ENCODE measurements at regions not wholly inside any gene's neighbourhood (a gene's known extent, or its start where the extent isn't known, plus 50 kb on each side); places are given as distances from the start of the nearest gene placed in this dataset.

DNA sequence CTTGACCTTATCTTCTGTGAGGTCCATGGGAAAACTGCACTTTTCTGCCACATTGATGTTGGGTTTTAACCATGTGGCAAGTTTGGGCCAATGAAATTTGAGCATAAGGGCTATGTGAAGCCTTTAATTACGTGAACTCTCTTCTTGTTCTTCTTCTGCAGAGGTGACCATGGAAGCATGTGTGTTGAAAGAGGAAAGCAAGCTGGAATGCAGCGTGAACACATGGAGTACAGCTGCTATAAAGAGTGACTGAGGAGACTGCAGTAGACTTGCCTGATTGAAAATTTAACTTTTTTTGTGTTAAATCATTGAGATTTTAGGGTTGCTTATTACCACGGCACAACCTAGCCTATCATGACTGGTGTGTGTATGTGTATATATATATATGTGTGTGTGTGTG lies 347.3 kb downstream of the ZIC1 start:
- no peak for DNase-seq (ENCODE audit: low read depth in 2 of 2)

DNA sequence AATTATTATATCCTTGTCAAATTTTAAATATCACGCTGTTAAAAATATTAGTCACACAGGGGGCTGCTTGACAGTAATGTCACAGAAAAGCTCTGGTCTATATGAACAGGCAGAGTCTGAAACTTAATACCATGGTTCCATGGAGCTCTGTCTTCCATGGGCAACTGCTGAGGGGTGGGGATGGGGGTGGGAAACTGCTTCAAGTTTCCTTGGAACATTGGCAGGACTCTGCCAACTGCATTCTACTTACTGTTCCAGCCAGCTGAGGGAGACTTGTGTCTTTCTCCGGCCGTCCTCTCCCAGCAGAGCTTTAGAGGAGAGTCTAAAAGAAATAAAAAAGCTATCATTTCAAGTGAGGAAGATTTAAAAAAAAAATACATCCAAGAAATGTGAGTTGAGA lies 348.7 kb downstream of the ZIC1 start:
- no peak for DNase-seq (ENCODE audit: low read depth in 2 of 2)

DNA sequence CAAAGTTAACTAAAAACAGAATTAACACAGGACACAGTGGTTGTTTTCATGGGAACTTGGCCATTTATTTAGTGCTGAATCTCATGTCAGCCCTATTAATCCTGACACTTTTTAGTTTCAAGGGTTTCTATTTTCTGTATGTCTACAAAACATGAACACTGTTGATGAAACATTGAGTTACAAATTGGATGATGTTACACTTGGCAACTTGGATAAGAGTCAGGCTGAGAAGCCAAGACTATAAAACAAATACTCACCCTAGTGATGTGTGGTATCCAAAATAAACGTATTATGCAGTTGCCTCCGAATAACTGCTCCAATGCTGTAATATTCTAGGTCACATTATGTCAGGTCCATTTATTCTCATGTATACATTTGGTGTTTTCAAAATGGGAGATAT lies 349.6 kb downstream of the ZIC1 start:
- DNase-seq (ENCODE audit: low read depth in 2 of 2): no peak

DNA sequence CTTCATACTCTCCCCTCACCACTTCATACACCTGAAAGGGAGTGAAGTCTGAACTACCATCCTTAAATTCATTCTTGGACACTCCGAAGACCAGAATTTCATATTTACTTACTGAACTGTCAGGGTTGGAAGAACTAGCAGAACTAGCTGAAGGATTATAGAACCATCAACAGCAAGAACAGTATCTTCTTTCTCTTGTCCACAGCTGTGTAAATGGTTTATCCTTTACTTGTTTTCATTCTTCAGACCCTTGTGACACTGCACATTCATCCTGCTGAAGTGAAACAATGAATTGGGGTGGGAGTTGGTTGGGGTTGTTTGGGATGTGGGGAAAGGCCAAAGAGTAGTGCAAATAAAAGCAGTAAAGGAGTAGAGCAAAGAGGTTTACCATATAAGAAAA lies 350.9 kb downstream of the ZIC1 start:
- DNase-seq (ENCODE audit: low read depth in 2 of 2): no peak

DNA sequence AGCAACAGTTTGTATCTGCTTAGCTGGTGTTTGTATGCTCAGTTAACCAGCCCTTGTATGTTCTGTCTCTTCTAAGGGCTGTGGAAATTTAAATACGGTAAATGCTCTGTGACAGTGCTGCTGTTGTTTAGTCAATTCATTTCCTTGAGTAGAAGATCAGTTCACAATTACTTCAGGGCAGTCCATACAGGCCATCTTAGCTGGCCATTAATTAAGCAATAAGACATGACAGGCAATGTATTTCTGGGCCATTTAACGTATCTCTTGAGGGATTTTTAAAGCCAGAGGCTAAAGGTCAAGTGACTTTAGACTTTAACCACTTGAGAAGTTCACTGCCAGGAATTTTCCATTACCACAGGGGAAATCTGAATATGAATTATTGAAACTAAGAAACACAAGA lies 351.8 kb downstream of the ZIC1 start:
- DNase-seq (ENCODE audit: low read depth in 2 of 2): no peak

DNA sequence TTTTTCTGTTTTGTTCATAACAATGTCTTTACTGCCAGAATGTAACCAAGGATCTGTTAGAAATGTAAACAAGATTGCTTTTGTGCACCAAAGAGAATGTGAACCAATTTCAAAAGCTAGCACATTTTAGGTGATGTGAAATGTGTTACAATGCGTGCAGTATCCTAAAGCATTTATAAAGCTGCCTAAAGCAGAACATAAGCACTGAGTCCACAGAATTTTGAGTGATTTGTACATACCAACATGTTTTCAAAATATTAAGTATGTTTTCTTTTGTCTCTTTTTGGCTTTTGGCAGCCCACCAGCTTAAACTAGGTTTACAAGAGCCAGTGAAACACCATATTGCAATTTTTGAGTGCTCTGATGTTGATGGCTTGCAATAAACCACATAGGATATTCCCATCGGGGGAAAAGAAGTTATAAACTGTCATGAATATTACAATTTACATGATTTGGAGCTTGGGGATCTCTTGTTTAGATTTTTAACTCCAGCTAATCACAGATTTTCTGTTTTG lies 364.0 kb downstream of the ZIC1 start:
- DNase-seq (ENCODE audit: low read depth in 2 of 2): no peak

DNA sequence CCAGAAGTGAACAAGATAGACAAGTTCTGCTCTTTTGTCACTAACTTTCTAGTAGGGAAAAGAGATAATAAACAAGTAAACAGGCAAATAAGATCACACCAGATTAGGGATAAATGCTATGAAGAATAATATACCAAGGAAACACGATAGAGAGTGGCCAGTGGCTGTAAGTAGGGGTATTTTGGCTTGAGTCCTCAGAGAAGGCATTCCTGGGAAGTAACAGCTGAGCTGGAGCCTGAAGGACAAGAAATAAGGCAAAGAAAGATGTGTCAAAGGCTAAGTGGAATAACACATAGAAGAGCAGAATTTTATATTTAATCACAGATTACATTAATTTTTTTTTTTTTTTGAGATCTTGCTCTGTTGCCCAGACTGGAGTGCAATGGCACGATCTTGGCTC lies 366.2 kb downstream of the ZIC1 start:
- no peak for DNase-seq (ENCODE audit: low read depth in 2 of 2)

DNA sequence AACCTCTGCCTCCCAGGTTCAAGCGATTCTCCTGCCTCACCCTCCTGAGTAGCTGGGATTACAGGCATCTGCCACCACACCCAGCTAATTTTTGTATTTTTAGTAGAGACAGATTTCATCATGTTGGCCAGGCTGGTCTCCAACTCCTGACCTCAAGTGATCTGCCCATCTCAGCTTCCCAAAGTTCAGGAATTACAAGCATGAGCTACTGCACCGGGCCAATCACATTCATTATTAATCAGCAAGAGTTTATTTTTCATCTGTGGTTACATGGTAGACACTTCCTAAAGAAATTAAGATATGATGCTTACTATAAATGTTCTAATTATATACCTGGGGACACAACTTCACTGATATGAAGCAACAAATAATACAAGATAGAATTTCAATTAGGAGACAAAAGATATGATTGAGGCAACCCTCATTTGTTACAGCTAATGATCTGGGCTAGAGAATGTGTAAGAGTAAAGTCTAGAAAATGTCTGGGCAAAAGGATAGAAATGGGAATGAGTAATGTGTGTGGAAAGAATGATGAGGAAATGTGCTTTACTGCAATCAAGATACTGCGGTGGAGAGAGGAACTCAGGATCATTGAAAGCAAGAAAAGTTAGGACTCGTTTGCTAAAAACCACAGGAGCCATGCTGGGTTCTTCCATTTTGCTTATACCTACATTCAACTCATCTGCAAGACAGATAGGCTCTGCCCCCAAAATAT lies 366.8 kb downstream of the ZIC1 start:
- DNase-seq (ENCODE audit: low read depth in 2 of 2): no peak

DNA sequence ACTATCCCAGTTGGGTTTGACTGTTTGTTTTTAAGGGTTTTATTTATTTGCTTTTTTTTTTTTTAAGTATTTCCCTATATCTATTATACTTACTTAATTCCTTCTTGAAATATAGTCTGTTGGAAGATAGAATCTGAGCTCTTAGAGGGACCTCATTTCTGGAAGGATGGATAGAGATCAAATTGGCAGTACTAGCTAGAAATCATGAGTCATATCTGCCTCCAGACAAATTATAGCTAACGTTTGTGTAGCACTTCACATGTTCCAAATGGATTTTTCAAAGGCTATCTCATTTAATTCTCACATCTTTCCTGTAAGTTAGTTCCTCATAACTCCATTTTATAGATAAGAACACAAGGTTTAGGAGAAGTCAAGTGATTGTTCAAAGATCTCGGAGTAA lies 384.7 kb downstream of the ZIC1 start:
- no peak for DNase-seq (ENCODE audit: low read depth in 2 of 2)

DNA sequence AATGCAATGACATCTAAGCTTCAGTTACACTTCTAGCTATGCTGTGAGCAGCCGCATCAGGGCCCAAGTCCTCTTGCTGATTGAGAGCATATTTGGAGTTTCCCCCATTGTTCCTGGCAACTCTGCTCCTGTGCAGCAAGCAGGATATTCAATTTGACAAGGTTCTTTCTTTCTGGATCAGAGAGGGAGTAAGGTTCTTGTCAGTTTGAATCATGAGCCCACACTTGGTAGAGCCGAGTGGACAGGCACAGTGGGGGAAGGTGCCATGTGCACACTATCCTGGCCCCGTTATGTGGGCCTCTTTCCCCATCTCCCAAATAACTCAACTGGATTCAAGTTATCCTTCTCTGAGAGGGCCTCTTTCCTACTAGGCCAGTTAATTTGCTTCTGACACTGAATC lies 385.4 kb downstream of the ZIC1 start:
- DNase-seq (ENCODE audit: low read depth in 2 of 2): no peak

DNA sequence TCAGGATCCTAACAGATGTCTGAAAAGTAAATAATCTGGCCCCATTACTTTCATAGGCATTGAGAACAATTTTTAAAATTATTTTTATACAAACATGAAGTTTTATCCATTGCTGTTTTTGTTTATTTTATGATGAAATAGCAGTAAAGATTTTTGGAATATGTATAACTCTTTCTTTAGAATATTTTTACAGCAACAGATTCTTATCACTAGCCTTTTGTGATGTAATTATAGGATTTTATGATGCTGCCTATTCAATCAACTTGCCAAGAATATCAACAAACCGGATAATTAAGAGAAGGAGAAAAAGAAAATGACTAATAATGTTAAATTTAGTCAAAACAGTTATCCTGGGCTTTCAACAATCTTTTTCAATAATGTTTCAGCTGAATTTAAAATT lies 386.3 kb downstream of the ZIC1 start:
- DNase-seq (ENCODE audit: low read depth in 2 of 2): no peak

DNA sequence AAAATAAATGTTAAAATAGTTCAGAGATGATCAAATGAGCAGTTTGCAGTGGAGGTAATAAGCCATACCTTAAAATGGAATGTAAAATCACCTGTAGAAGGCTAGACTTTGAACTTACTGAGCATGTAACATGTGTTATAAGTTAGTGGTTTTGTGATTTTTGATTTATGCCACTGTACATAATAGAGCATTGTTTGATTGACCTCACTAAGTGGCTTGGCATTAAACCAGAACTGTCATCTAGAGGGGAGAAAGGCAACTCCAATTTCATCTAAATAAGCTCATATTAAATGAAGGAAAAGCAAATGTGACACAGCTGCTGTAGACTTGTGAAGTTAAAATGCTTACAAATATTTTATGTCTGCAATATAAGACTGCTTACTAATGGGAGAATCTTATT lies 387.9 kb downstream of the ZIC1 start:
- DNase-seq (ENCODE audit: low read depth in 2 of 2): no peak

DNA sequence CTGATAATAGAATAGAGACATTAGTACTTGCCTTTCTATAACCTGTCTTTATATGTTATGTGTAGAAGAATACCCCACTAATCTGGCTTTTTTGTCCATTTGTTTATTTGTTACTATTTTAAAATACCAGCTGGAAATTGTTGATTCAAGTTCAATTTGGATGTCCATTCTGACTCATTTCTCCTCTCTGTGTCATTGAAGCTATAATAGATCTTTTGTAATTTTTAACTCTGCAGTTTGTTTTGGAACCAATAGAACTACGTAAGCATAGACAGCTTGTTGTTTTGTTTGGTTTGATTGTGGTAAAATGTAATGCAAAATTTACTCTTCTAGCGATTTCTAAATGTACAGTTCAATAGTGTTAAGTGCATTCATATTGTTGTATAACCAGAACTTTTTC lies 390.4 kb downstream of the ZIC1 start:
- no peak for DNase-seq (ENCODE audit: low read depth in 2 of 2)

DNA sequence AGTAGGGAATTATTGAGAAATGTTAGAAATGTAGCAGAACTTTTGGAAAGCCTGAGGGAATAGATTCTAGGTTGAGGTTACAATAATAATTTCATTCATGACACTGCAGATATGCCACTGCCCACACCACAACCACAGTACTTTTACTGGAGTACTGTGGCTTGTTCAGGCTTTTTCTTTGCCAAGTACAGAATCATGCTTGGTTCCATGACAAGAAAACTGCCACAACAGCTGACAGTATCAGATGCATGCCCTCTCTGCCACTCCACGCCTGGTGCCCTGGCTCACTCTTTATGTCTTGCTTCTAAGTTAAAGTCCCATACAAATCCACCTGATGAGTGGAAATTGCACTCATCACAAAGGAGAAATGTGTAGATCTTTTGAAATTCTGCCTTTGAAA lies 398.6 kb downstream of the ZIC1 start:
- no peak for DNase-seq (ENCODE audit: low read depth in 2 of 2)

DNA sequence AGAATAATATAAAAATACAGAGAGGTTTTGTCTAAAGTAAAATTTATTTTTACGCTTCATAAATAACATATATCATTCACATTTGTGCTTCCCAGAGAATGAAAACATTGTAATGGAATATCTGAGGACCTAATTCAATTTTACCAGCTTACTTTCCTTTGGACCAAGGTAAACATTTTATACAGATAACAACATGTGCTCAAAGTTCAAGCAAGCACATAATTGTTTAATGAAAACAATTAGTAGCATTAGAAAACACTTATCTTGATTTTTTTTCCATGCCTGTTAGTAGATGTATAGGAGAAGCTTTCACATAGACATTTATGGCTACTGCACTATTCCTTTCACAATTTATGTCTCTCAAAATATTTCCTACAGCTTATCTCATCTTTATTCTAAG lies 400.0 kb downstream of the ZIC1 start:
- DNase-seq (ENCODE audit: low read depth in 2 of 2): no peak

DNA sequence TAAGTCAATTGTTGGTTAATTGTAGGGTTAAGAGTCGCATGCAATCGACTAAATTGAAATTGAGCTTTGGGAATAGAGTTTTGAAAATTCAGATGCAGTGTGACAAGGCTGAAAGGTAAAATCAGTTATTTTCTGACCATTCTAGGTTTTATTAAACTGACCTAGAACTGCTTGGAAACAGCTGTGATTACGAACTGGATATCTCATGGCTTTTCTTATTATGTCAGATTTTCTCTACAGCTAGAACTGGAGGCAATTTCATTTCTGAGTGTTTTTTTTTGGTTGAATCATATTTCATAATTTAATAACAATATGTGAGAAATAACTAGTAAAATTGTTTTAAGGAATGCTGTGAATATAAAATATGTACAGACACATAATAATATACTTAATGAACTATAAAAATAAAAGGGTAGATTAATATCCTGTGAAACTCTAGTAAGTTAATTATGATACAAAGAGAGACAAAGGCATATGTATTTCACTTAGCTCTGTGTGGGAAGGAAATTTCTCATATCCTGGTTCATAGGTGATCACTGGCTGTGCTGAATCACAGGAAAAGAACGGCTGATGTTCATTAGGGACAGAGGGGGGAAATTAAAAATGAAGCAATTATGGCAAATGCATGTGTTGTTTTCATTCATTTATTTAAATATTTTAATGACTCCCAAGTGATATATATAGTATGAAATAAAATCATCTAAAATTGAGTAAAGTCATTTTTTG lies 403.2 kb downstream of the ZIC1 start:
- peak; percentile 69 to 75 for DNase-seq (ENCODE audit: low read depth in 2 of 2)

DNA sequence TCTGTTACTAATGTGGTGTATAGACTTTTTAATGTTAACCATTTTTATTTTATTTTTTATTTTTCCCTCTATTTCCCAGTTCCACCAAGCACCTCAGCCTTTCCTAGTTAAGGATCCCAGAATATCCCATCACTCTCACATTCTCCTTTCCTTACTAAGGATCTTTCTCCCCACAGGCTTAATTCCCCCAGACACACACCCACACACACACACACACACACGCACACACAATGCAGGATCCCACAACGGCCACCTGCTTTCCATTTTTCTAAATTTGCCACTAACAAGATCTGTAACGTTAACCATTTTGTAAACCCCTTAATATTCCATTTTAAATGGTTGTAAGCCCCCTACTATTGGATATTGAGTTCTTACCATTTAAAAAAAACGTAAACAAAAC lies 404.1 kb downstream of the ZIC1 start:
- DNase-seq (ENCODE audit: low read depth in 2 of 2): no peak

DNA sequence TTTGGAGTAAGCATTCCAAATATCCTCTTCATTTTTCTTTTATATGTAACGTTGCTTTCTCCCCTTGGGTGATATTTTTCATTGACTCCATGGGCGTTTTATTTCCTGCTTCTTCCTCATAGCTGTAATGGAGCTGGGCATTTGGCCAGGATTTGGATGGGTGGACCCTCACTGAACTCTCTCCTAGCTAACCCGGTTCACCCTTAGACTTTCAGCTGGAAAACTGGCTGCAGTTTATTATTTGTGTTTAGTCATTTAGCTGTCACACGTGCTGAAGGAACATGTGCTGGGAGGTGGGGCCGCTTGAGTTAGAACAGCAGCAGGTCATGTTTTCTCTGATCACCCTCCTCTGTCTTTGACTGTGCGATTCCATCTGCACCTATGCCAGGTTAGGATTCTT lies 407.6 kb downstream of the ZIC1 start:
- DNase-seq (ENCODE audit: low read depth in 2 of 2): peak; percentile 82 to 88

DNA sequence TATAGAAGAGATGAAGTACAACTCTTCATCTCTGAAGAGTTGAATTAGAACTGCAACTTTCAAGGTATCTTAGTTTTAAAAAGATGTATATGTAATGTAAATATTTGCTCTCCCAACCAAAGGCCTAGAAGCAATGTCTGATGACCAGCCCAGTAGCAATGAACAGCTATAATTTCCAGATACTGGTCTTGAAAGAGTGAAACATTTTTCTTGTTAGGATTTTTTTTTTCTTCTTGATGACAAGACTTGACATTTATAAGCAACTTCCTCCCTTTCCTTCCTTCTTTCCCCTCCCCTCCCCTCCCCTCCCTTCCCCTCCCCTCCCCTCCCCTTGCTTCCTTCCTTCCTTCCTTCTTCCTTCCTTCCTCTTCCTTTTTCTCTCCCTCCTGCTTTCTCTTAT lies 423.4 kb downstream of the ZIC1 start:
- DNase-seq (ENCODE audit: low read depth in 2 of 2): no peak

DNA sequence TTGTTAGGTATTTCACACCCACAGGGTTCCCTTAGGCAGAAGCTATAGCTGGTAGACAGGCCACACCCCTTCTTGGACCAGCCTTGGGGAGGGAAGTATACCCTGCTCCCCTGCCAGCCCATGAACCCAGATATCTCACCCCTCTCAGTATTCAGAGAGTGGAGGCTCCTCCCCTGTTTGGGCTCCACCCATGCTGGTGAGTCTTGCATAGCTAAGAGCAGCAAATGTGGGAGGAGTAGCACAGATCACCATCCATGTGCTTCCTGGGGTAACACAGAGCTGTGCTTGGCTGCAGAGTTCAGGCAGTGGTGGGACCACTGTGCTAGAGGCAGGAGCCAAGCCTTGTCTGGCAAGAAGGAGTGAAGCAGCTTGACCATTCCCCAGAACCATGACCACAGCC lies 427.2 kb downstream of the ZIC1 start:
- no peak for DNase-seq (ENCODE audit: low read depth in 2 of 2)

DNA sequence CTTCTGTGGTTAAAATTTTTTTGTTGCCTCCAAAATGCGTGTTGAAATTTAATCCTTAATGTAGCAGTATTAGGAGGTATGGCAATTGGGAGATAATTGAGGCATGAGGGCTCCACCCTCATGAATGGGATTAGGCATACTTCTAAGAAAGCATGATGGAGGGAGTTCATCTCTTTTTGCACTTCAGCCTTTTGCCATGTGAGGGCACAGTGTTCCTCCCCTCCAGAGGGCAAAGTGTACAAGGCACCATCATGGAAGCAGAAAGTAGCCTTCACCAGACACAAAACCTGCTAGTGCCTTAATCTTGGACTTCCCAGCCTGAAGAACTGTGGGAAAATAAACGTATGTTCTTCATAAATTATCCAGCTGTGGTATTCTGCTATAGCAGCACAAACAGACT lies 429.5 kb downstream of the ZIC1 start:
- no peak for DNase-seq (ENCODE audit: low read depth in 2 of 2)

DNA sequence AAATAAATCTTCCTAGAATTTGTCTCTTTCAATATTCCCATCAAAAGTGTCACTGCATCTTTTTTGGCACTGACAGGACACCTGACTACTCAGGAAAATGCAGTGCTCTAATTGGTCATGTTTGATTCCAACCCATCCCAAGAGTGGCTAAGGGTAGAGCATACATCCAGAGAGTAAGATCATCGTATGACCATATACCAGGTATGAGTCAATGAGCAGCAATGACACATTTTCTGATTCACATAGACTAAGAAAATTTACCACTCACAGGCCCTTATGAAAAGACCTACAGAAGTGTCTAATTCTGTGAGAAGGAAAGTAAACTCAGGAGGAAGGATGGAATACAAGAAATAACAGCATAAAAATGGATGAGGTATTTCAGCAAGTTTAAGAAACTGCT lies 434.2 kb downstream of the ZIC1 start:
- no peak for DNase-seq (ENCODE audit: low read depth in 2 of 2)

DNA sequence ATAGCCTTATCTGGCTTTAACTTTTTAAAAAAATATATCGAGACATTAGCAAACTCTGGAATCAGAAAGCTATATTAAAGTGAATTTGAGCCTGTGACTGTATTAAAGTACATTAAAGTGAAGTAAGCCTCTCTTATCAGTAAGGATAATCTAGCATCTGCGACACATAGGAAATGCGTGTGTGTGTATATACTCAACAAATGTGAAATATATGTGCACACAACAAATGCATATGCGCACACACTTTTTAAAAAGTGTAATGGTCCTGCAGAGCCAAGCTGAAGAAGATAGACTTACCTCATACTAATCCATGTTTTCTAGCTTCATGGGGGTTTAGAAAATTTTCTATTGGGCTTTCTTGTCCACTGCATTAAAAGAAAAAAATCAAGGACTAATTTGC lies 437.1 kb downstream of the ZIC1 start:
- DNase-seq (ENCODE audit: low read depth in 2 of 2): no peak

All from dermis microvascular lymphatic vessel endothelial cell (primary cell).